Stimulated activated CD4-positive, alpha-beta T cell treated with anti-CD3 and anti-CD28 coated beads, TNF-alpha, amount 100 ng/mL, for 4 hours (primary cell): ENCODE measurements at regions not wholly inside any gene's neighbourhood (a gene's known extent, or its start where the extent isn't known, plus 50 kb on each side); places are given as distances from the start of the nearest gene placed in this dataset.

Experiments
- DNase-seq, 3 experiments: peaks; one replicate each; pipeline ENCODE4 v3.0.0-alpha.2; 2020; ENCODE audit warnings: low read depth in 3 of 3

DNA sequence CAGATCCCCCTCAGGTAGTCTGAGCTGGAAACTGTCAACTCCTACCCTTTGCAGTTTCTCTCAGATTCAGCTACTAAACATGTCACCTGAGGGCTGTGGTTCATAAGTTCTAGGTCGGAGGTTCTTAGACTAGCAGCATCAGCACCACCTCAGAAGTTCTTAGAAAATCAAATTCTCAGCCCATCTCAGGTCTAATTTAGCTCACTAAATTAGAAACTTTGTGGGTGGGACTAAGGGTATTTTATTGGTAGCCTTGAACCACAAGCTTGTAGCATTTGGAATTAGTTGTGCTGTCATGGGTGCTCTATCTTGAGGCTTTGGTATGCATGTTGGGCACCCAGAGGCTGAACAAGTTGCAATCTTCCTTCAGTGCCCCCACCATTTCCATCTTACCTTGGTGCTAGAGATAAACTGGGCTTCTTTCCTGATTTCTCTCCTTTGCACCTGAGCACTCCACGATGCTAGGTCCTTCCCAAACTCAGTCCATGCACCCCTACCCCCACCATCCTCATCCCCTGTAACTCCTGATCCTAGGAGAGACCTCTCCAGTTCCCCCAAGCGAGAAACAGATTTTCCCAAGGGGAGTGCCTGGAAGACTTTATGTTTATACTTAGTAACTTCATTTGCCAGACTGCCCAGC is 54.2 kb downstream of the S1PR1 start:
- DNase-seq, result no peak

DNA sequence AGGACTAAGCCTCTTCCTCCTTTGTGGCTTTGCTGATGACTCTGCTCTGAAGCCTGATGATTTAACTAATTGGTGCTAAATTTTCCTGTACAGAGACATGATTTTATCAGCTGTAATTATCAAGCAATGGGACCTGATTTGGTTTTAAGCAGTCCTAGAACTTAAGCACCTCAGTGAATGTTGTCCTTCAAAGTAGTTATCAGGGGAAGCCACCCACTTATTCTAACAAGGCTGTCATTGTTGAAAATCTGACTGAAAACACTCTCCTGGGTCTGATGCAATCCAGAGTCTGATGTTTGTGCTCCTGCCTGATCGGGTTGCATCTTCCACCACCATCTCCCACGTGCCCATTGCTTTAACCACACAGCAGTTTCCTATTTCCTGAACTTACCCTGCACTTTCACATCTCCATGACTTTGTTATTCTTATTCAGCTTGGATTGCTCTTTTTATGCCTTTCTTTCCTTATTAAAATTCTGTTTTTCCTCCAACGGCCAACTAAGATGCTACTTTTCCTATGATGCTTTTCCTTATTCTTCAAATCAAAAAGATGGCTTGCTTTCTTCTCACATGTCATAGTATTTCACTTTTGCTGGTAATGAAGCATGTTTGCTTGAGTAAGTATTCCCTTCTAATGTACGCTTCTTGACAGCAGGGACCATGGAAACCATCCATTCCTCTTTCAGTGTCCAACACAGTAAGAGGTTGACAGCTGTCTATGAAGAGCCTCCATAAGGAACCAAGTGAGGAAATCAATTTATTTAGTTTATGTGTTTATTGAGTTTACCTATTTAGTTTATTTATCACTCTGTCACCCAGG is 55.0 kb downstream of the S1PR1 start:
- DNase-seq, result no peak

DNA sequence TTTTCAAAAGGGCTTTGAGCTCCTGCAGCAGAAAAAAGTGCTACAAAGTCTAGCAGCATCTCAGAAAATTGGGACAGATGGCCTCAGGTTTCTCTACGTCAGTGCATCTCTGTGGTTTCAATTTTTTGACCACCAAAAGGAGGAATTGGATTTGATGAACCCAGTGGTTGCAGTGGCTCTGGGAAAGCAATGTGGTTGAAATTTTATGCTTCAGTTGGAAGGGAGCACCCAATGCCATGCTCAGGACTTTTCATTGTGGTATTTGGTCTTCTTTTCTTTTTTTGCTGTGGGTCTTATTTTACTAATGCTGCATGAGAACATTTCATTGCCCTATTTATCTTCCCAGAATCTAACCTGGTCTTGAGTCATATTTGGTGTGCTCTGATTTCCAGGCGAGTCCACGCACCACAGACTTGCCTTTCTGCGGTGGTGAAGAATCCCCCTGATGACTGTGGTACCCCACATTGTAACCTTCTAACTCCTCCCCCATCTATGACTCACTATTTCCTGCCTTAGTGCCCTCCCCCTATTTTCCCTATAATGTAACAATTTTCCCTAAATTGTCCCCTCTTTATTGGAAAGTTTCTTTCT is 56.7 kb downstream of the S1PR1 start:
- peak in 2 of 3 experiments; percentile 27 to 39 for DNase-seq

DNA sequence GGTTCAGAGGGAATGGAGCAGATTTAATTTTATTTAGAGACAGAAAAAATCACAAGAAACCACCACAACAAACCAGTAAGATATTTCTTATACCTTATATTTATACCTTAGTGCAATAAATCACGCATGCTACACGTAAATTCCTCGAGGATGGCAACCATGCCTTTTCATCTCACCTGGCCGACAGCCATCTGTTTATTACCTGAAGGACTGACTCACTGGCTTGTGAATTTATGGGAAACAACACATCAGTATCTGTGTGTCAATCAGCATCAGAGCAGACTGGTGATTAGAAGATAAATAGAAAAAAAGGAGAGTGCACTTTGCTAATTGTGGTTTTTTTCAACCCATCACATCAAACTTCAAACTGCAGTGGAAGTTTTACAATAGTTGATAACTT is 58.4 kb downstream of the S1PR1 start:
- no peak for DNase-seq

DNA sequence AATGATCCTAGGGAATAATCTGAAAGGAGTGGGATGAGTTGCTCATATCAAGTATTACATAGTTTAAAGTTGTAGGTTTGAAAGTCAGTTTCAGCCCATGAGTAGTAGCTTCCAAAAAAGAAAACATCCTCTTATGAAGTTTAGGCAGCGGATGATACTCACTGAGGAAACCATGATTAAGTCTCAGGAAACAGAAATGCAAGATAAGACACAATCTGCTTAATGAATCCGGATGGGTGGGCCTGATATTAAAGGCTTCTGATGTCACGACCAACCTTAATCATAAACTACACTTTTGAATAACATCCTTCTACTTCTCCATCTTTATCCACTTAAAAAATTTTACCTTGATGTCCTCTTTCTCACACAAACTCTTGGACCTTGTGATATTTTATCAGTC is 61.8 kb downstream of the S1PR1 start:
- no peak for DNase-seq

DNA sequence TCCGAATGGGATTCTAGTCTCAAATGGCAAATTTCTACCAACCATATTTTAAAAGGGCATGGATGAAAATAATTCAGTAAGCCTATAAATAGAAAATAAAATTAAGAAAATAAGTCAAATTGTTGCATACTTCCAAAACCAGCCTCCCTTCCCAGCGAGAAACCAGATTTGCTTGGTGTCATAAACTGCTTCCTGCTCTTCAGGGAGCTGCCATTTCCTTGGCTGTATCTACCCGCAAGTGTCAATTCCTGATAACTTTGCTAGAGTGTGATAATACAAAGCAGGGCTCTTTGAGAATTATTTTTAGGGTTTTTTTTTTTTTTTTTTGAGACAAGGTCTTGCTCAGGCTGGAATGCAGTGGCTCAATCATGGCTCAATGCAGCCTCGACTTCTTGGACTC is 62.3 kb downstream of the S1PR1 start:
- no peak for DNase-seq

DNA sequence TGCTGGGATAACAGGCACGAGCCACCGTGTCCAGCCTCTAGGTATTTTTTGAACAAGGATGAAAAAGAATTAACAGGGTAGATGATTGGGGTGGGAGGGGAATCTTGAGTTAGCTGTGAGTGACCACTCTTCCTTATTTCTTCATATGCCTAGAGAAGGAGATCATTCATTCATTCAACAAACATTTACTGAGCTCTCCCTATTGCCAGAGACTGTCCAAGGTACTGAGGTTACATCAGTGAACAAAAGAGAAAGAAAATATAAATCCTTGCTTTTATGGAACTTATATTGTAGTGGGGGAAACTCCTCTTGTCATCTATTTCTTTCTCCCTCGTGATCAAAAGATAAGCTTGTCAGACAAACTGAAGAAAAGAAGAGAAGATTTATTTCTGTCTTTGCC is 62.9 kb downstream of the S1PR1 start:
- DNase-seq, result no peak

DNA sequence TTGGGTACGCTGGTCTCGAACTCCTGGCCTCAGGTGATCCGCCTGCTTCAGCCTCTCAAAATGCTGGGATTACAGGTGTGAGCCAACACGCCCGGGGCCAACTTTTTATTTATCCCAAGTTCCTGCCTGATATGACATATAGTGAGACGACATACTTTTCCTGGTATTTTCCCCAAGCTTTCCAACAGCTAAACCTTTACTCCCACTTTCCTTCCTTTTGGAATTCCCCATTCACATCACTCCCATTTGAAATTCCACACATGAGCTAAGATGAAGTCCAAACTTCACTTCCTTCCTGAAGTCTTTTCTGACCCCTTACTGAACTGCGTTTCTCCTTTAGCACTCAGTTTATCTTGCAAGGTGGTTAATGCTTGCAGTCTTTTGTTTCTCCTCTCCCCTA is 64.1 kb downstream of the S1PR1 start:
- DNase-seq, result no peak

DNA sequence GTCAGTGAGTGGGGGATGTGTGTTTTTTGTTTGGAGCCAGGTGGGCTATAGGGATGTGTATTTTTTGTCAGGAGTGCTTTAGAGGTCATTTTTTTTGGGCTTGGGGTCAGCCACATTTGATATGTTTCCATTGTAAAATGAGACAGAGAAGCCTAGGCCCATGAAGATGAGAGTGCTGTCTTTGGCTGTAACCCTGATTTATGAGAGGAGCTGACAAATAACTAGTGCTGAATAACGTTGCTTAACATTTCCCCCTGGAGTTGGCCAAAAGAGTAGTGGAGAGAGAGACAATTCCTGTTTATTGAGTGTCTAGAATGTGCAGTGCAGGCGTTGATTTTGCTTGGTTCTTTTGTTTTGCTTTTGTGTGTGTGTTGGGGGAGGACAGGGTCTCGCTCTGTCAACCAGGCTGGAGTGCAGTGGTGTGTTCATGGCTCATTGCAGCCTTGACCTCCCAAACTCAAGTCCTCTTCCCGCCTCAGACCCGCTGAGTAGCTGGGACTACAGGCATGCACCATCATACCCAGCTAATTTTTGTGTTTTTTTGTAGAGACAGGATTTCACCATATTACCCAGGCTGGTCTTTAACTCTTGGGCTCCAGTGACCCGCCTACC is 64.7 kb downstream of the S1PR1 start:
- no peak for DNase-seq

DNA sequence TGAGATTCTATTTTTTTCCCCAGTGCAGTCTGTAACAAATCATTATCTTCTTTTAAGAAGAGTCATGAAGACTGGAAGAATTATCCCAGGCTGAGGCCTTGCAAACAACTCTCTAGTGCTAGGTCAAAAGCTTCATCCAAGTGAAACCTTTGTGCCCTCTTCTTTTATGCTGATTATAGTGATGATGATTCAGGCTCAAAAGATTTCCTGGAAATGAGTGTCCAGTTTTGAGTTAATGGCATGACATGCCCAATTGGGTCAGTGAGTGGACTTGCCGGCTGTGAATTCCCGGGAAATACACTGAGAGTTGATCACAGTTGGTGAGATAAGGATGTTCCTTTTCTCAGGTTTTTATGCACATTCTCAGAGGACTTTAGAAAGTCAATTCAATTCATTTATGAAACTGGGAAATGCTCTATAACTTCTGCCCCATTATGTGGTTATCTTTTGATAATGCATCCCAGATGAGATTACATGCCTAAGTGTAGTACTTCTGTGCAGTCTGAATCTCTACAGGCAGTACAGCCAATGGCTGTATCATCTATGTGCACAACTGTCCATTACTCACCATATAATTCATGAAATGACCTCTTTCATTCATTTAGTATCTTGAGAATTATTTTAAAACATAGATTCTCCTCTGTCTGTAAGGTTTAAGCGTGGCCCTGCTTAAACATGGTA is 66.2 kb downstream of the S1PR1 start:
- no peak for DNase-seq

DNA sequence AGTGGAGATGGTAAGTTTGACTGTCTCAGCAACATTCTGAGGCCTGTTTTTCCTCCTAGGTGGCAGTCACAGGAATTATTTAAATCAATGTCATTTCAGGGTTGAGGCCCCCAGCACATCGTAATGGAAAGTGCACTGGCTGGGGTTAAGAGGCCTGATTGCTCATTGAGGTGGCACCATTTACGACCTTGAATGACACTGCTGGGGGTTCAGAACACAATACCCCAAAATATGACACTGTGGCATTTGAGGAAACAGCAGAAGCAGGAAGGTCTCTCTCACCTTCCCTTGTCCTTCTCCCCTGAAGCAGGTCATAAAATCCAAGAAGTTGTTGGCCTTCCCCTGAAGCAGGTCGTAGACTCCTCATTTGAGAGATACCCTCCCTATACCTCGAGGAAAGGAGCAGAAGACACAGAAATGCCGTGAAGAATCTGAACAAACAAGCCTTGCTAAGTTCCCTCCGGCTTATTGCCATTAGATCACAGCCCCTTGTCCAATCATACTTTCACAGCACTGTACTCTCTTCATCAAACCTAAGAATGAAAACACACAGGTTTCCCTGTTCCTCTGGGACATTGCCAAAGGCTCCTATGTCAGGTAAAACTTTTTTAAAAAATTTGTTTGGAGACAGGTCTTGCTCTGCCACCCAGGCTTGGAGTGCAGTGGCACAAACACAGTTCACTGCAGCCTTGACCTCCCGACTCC is 71.3 kb downstream of the S1PR1 start:
- no peak for DNase-seq

DNA sequence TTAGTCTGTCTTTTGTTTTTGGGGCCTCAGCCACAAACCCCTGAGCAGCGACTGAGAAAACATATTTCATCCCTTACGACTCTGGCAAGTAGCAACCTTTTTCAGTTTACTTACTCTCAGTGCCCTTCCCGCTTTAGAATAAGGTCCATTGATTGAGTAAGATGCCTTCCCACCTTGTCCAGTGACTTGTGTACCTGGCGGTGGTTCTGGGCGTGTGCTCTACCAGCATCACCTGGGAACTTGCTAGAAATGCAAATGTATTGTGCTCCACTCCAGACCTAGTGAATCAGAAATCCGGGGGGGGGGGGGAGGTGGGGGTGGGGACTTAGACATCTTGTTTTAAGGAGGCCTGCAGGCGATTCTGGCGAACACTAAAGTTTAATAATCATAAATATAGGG is 72.1 kb downstream of the S1PR1 start:
- no peak for DNase-seq

DNA sequence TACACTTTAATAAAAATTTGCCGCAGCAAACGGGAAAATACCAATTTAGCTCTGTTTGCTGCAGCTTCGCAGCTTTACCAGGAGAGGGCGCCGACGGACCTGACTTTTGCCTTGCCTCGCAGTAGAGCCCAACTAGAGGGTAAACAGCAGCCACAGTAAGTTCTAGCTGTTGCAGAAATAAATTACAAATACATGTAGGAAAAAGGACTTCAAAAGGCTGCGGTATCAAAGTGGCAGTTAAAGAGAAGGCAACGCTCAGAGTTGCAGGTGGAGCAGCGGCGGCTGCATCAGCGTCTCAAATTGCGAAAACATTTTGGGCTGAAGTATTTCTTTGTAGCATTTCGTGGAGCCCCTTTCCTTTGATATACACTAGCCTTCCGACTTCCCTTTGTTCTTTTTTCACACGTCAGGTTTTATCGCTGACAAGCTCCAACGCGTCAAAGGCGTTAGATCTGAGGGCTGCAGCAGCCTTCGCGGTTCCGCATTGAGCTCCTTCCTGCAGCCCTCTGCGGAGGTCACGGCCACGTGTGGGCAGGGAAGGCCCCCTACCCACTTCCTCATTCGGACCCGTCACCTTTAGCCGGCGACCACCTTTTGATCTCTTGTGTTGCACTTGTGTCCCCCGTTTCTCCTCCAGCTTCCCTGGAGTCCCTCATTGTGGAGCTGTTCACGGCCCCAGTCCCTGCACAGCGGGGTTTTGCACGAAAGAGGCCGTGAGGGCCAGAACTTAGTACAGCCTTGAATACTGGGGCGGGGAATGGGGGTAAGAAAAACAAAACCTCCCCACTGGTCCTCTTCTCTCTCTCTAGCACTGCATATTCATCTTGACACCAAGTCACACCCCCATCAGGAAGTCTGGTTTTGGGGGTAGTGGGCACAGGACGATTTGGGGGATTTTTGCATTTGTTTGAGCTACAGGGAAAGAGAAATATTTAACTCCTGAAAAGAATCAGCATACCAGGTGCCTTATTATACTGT is 72.8 kb downstream of the S1PR1 start:
- DNase-seq, result peak; percentile 34 to 70 (median 44)

DNA sequence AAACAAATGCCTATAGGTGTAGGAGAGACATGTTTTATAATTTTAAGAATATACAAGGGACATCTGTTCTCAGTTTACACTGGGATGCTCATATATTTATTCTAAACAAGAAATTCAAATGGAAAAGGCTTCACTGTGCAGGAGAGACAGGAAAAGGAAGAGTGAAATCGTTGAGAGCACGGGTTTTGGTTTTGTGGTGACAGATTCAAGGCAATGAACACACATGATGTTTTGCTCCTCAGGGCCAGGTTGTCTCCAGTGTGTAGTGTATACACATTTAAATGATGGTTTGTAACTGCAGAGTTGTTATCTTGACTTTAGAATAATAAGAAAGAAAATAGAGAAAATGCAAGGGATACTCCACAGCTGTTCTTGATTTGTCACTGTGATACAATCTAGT is 73.7 kb downstream of the S1PR1 start:
- no peak for DNase-seq

DNA sequence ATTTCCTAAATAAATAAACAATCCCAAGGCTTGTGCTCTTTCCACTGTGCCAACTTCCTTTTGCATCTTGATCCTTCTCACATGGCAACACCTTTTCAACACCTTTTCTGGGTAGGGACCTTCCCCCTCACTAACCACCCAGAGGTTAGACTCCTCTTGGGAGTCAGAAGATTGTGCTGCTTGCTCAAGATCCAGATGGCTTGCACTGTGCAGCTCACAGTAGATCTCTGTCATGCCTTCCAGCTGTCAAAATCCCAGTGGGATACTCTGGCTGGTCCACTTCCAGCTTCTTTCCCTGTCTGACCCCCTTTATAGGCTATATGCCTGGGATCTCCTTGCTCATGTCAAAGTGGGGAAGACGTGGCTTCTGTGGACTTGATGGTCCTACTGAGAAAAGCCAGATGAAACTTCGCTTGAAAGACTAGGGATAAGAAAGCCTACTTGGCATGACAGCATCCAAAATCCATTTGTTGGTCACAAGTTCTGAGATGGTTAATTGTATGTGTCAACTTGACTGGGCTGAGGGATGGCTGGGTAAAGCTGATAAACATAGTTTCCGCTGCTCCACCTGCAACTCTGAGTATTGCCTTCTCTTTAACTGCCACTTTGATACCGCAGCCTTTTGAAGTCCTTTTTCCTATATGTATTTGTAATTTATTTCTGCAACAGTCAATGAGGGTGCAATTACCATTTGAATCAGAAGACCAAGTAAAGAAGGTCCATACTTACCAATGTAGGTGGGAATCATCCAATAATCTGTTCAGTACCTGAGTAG is 74.5 kb downstream of the S1PR1 start:
- DNase-seq, result no peak

DNA sequence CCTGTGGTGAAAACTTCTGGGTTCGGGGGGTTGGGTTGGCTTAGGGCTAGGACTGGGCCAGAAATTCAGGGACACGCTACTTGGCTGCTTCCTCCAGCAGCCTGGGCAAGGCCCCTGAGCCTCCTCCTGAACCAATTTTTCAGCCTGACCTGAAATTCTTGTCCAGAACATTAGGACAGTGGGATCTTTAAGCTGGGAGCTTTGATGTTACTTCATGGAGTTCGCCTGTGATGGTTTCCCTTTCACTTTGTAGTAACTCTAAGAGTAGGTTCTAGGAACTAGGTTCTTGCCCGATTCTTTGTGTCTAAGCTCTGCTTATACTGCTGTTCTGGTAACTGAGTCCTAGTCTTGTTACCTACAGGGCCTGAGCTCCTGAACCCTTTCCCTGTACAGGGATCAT is 75.3 kb downstream of the S1PR1 start:
- no peak for DNase-seq

DNA sequence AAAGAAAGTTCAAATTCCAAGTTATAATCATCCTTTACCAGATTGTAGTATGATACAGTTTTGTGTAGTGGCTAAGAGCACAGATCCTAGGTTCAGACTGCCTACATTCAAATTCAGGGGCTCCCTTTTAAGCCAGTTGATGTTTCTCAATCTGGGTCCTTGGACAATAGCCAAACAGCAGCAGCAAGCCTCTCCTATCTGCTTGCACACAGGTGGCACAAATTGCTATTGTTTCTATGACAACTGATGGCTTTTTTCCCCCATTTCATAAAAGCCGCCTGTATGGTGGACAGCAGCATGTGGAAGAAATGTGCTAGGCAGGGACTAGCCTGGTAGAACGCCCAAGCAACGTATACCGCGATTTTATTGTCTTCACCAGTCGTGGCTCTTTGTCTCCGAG is 76.5 kb downstream of the S1PR1 start:
- DNase-seq, result no peak

DNA sequence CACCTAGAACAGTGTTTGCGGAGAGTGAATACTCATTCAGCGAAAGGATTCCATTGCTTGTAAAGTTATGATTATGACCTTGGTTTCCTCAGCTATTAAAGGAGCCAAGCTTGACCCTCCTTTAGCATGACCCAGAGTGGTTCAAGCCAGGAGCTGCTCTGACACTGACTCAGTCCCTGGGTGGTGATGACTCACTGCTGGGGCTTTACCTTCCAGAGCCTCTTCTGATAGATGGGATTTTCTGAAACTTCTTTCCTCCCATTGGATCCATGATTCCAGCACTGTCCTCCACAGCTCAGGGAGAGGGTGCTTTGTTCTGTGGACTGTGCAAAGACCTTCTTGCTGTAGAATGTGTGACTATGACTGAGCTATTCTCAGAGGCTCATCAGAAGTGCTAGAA is 77.4 kb downstream of the S1PR1 start:
- DNase-seq, result peak in 1 of 3 experiments; percentile 13

DNA sequence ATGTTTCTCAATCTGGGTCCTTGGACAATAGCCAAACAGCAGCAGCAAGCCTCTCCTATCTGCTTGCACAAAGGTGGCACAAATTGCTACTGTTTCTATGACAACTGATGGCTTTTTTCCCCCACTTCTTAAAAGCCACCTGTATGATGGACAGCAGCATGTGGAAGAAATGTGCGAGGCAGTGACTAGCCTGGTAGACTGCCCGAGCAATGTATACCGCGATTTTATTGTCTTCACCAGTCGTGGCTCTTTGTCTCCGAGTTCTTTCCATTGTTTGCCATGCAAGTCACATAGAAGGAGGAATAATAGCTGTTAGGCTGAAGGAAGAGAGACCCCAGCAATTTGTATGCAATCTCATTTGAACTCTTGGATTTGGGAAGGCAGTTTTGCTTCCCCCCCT is 79.4 kb downstream of the S1PR1 start:
- no peak for DNase-seq

DNA sequence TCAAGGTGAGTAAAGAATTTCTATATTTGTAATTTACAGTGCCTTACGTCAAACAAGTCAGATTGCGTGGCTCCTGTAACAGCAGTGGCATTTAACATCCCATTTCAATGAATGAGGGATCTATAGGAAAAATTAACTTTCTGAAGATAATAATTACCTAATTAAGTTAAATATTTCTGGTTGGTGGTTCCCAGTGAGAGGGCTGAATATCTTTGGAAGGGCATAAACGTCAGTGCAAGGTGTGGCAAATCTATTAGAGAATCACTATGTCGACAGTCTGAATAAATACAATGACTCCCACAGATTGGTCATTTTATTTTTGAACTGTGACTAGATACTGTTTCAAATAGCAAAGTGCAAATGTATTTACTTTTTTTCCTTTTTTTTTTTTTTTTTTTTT is 80.0 kb downstream of the S1PR1 start:
- no peak for DNase-seq
